PC-3 (cell line): ENCODE measurements at regions not wholly inside any gene's neighbourhood (a gene's known extent, or its start where the extent isn't known, plus 50 kb on each side); places are given as distances from the start of the nearest gene placed in this dataset.

Source experiments
- ATAC-seq: fragments of 200-7000 bp; cut with Tn5 transposase; 2 replicates; pipeline ENCODE4 v1.9.1; 2020; ENCODE audit warnings: mild to moderate bottlenecking, moderate library complexity
- BruUV-seq: library from RNA; stranded (reverse); fragments of 400-500 nt; replicated peaks from 2 replicates; lab custom pipeline; 2021; lab: Mats Ljungman, UMichigan
- CTCF ChIA-PET: fragments of 300-600 bp; sonication (Branson Sonifier 250); formaldehyde crosslinking; loops from one replicate; lab custom pipeline; 2022; ENCODE audit warnings: antibody characterized with exemption; lab: Charles Lee
- POLR2A ChIA-PET: fragments of 300-600 bp; sonication (Branson Sonifier 250); formaldehyde crosslinking; loops from one replicate; lab custom pipeline; 2022; ENCODE audit warnings: antibody characterized with exemption; ENCODE audit not compliant: unreplicated experiment; lab: Charles Lee
- DNase-seq: peaks from one replicate; pipeline ENCODE4 v3.0.0-alpha.2; 2015
- H2AFZ ChIP-seq: fragments of 300-600 bp; sonication (generic); 2 replicates; pipeline ENCODE4 v1.6.0; 2016; ENCODE audit warnings: antibody characterized with exemption, low read length
- H3F3A ChIP-seq: fragments of 300-600 bp; sonication (generic); one replicate; pipeline ENCODE4 v1.6.0; 2017; ENCODE audit warnings: antibody characterized with exemption, low read length, control low read depth, mild to moderate bottlenecking; ENCODE audit not compliant: unreplicated experiment
- H3K27ac ChIP-seq: fragments of 300-600 bp; sonication (generic); 2 replicates; pipeline ENCODE4 v1.5.1; 2016; ENCODE audit warnings: mild to moderate bottlenecking, low read length
- H3K27me3 ChIP-seq: fragments of 300-600 bp; sonication (generic); 2 replicates; pipeline ENCODE4 v1.6.1; 2016; ENCODE audit warnings: low read length, mixed read lengths
- H3K36me3 ChIP-seq: fragments of 300-600 bp; sonication (generic); 2 replicates; pipeline ENCODE4 v1.6.1; 2016; ENCODE audit warnings: low read depth, mixed run types, low read length, mixed read lengths
- H3K4me1 ChIP-seq: fragments of 300-600 bp; sonication (generic); 2 replicates; pipeline ENCODE4 v1.5.1; 2016; ENCODE audit warnings: low read length; ENCODE audit not compliant: insufficient read depth
- H3K4me2 ChIP-seq: fragments of 300-600 bp; sonication (generic); 2 replicates; pipeline ENCODE4 v1.6.0; 2016; ENCODE audit warnings: low read length
- H3K4me3 ChIP-seq: fragments of 300-600 bp; sonication (generic); 2 replicates; pipeline ENCODE4 v1.5.1; 2016; ENCODE audit warnings: mild to moderate bottlenecking, low read length, mixed read lengths
- H3K79me2 ChIP-seq: fragments of 300-600 bp; sonication (generic); 2 replicates; pipeline ENCODE4 v1.6.1; 2017; ENCODE audit warnings: low read length, mixed read lengths
- H3K9ac ChIP-seq: fragments of 300-600 bp; sonication (generic); 2 replicates; pipeline ENCODE4 v1.6.0; 2016; ENCODE audit warnings: mild to moderate bottlenecking, low read length
- H3K9me2 ChIP-seq: fragments of 300-600 bp; sonication (generic); replicated peaks from 2 replicates; pipeline ENCODE4 v1.6.1; 2016; ENCODE audit warnings: mixed run types, low read length, mixed read lengths
- H3K9me3 ChIP-seq: fragments of 300-600 bp; sonication (generic); 2 replicates; pipeline ENCODE4 v1.6.1; 2016; ENCODE audit warnings: low read length, mixed read lengths
- H4K20me1 ChIP-seq: fragments of 300-600 bp; sonication (generic); 2 replicates; pipeline ENCODE4 v1.6.1; 2016; ENCODE audit warnings: low read length, mixed read lengths
- EZH2 ChIP-seq: fragments of 300-600 bp; sonication (generic); IDR thresholded peaks from one replicate; pipeline ENCODE4 v1.6.1; 2017; ENCODE audit warnings: antibody characterized with exemption, mild to moderate bottlenecking, low read length; ENCODE audit not compliant: unreplicated experiment
- EZH2phosphoT487 ChIP-seq: fragments of 300-600 bp; sonication (generic); IDR thresholded peaks from 2 replicates; pipeline ENCODE4 v1.6.1; 2018; ENCODE audit warnings: mild to moderate bottlenecking, antibody characterized with exemption, low read length, borderline replicate concordance
- intact Hi-C: fragments of 100-400 bp; cut with micrococcal nuclease; formaldehyde crosslinking; loops from 2 replicates; pipeline ENCODE4 v1.9.0; 2023
- TF ChIP-seq, protein P1 (sequence below): fragments of 300-600 bp; sonication (generic); conservative IDR thresholded peaks from 2 replicates; pipeline ENCODE4 v1.5.1; 2017; ENCODE audit warnings: antibody characterized with exemption, low read depth, mild to moderate bottlenecking, low read length

- Histone ChIP-seq H2AFZ (no peak overlapping the region), H3K9ac (no peak overlapping the region), H3K27ac (no peak overlapping the region), H3K9me2 (no peaks in the 10 kb centered on the region), H3K4me3 (no peak overlapping the region), H4K20me1 (no peaks in the 10 kb centered on the region), H3K4me2 (no peak overlapping the region), H3F3A (no peaks in the 10 kb centered on the region), H3K27me3 (no peaks in the 10 kb centered on the region), H3K36me3 (no peaks in the 10 kb centered on the region), H3K79me2 (no peaks in the 10 kb centered on the region), H3K9me3 (no peaks in the 10 kb centered on the region), H3K4me1 (no peaks in the 10 kb centered on the region)
- no TSS peak for BruUV-seq
- POLR2A ChIA-PET = no interaction called here
- intact Hi-C loops = no loop called here
- CTCF ChIA-PET = no interaction called here
- TF ChIP-seq, protein P1, sequence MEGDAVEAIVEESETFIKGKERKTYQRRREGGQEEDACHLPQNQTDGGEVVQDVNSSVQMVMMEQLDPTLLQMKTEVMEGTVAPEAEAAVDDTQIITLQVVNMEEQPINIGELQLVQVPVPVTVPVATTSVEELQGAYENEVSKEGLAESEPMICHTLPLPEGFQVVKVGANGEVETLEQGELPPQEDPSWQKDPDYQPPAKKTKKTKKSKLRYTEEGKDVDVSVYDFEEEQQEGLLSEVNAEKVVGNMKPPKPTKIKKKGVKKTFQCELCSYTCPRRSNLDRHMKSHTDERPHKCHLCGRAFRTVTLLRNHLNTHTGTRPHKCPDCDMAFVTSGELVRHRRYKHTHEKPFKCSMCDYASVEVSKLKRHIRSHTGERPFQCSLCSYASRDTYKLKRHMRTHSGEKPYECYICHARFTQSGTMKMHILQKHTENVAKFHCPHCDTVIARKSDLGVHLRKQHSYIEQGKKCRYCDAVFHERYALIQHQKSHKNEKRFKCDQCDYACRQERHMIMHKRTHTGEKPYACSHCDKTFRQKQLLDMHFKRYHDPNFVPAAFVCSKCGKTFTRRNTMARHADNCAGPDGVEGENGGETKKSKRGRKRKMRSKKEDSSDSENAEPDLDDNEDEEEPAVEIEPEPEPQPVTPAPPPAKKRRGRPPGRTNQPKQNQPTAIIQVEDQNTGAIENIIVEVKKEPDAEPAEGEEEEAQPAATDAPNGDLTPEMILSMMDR = no peak
- TF ChIP-seq EZH2 (no peak), EZH2phosphoT487 (no peak)
- DNase-seq (no peak), ATAC-seq (no peak)
These were observed 58.4 kb upstream of the SCOC start for GRCh38 chr4:140315019-140315418.

- no peak overlapping the region for H3K4me2 ChIP-seq
- H3K79me2 ChIP-seq = no peaks in the 10 kb centered on the region
- no peak overlapping the region for H2AFZ ChIP-seq
- DNase-seq (no peak), ATAC-seq (no peak)
- H3K36me3 ChIP-seq = no peaks in the 10 kb centered on the region
- H3K9ac ChIP-seq = no peak overlapping the region
- H3F3A ChIP-seq = no peaks in the 10 kb centered on the region
- H3K27me3 ChIP-seq = no peaks in the 10 kb centered on the region
- no peaks in the 10 kb centered on the region for H3K9me2 ChIP-seq
- no peaks in the 10 kb centered on the region for H3K9me3 ChIP-seq
- POLR2A ChIA-PET = no interaction called here
- H3K4me1 ChIP-seq = peaks cover 9% of the 10 kb centered on the region
- no peak for TF ChIP-seq EZH2
- TF ChIP-seq, protein P1 = no peak
- TF ChIP-seq EZH2phosphoT487 = no peak
- H3K4me3 ChIP-seq = no peak overlapping the region
- H4K20me1 ChIP-seq = no peaks in the 10 kb centered on the region
- intact Hi-C loops = no loop called here
- no TSS peak for BruUV-seq
- CTCF ChIA-PET = no interaction called here
- H3K27ac ChIP-seq = no peak overlapping the region
These were observed 61.3 kb upstream of the SCOC start for GRCh38 chr4:140312100-140312499.

GRCh38 chr4:140311257-140311835 lies 62.1 kb upstream of the SCOC start:
- BruUV-seq = no TSS peak
- TF ChIP-seq EZH2 (no peak), EZH2phosphoT487 (no peak)
- TF ChIP-seq, protein P1 = no peak
- no peaks in the 10 kb centered on the region for H3K9me2 ChIP-seq
- H3K27me3 ChIP-seq = no peaks in the 10 kb centered on the region
- H3K27ac ChIP-seq = no peak overlapping the region
- no peak for DNase-seq
- H4K20me1 ChIP-seq = no peaks in the 10 kb centered on the region
- H2AFZ ChIP-seq = no peak overlapping the region
- no peaks in the 10 kb centered on the region for H3K79me2 ChIP-seq
- H3F3A ChIP-seq = no peaks in the 10 kb centered on the region
- no peak overlapping the region for H3K4me3 ChIP-seq
- H3K36me3 ChIP-seq = no peaks in the 10 kb centered on the region
- ChIA-PET POLR2A (no interaction called here), CTCF (no interaction called here)
- H3K9ac ChIP-seq = no peak overlapping the region
- intact Hi-C loops = no loop called here
- no peak for ATAC-seq
- H3K4me1 ChIP-seq = peaks cover 9% of the 10 kb centered on the region
- H3K9me3 ChIP-seq = no peaks in the 10 kb centered on the region
- H3K4me2 ChIP-seq = no peak overlapping the region
